ENCODE measurements at regions not wholly inside any gene's neighbourhood (a gene's known extent, or its start where the extent isn't known, plus 50 kb on each side); places are given as distances from the start of the nearest gene placed in this dataset.

DNA sequence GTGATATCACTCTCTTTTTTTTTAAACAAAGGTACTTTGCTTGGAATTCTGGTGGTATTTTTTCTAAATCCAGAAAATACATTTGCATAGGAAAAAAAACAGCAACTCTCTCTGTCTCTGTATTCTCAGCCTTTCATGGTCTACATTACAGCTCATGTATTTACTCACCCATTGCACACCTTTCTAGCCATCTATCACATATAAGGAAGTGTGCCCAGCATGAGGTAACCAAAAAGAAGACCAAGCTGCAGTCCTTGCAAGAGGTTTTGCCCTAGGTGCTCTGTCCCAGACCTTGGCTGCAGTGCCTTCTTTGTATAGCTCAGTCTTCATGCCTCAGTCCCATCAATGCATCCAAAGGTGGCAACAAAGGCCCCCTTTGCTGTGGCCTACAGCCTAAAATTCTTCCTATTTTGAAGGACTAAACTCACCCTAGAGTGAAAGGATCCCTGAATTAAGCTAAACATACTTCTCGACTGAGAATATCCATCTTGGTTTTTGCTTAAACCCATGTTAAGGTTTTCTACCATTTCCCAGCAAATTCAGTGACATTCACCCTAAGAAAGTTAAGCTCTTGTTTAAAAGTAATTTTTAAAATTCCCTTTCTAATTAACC, 446.4 kb downstream of the KIF4B start:
- TF ChIP-seq JUN (IDR thresholded peaks at IDR 0.05; ENCODE audit: borderline replicate concordance, insufficient read depth, insufficient read length, low read depth) (no peak), GATA2 (IDR thresholded peaks at IDR 0.05; ENCODE audit: insufficient read depth, insufficient read length, low read depth, low read length) (no peak)
- no peaks in the 10 kb centered on the region for H3K36me3 ChIP-seq (ENCODE audit: control insufficient read depth in 2 of 2, extremely low read depth in 1 of 2, insufficient read depth in 2 of 2, low read length in 2 of 2)
- no peaks in the 10 kb centered on the region for H3K79me2 ChIP-seq (ENCODE audit: control insufficient read depth, insufficient read depth, low read length)
- no TSS peak for BruUV-seq (replicated peaks)
- no peak overlapping the region for H2AFZ ChIP-seq (ENCODE audit: low read depth, low read length)
- H3K27ac ChIP-seq (ENCODE audit: insufficient read depth, low read depth, low read length): no peak overlapping the region
- no peaks in the 10 kb centered on the region for H3K27me3 ChIP-seq (ENCODE audit: control insufficient read depth in 2 of 2, insufficient read depth in 2 of 2, low read length in 2 of 2)
- ChIA-PET POLR2A (no interaction called here), CTCF (no interaction called here)
- dilution Hi-C loops (cut with MboI; ENCODE audit: extremely low pct_ligation_motif_present, low sequenced_read_pairs): no loop called here
- H3K4me3 ChIP-seq (replicated peaks in 1 of 3; ENCODE audit: insufficient read depth in 1 of 3, low read depth in 1 of 3, low read length in 3 of 3): no peak overlapping the region
- no peak for DNase-seq (ENCODE audit: low read depth, low spot score)
- no peak for FAIRE-seq
- H3K9me1 ChIP-seq (replicated peaks; ENCODE audit: control insufficient read depth, extremely low read depth, insufficient read depth, low read length): no peaks in the 10 kb centered on the region
- H3K9me3 ChIP-seq (replicated peaks; ENCODE audit: control insufficient read depth, insufficient read depth, low read length): peaks cover 2% of the 10 kb centered on the region
- intact Hi-C loops (cut with micrococcal nuclease): no loop called here
- no peak overlapping the region for H3K4me2 ChIP-seq (ENCODE audit: insufficient read depth, low read length)
- H3K9ac ChIP-seq (replicated peaks; ENCODE audit: extremely low read depth, insufficient read depth, low read length): no peak overlapping the region
- no peaks in the 10 kb centered on the region for H3K4me1 ChIP-seq (ENCODE audit: control insufficient read depth, extremely low read depth, insufficient read depth, low read length)
- H4K20me1 ChIP-seq (replicated peaks; ENCODE audit: control insufficient read depth, extremely low read depth, insufficient read depth, low read length): no peaks in the 10 kb centered on the region

DNA sequence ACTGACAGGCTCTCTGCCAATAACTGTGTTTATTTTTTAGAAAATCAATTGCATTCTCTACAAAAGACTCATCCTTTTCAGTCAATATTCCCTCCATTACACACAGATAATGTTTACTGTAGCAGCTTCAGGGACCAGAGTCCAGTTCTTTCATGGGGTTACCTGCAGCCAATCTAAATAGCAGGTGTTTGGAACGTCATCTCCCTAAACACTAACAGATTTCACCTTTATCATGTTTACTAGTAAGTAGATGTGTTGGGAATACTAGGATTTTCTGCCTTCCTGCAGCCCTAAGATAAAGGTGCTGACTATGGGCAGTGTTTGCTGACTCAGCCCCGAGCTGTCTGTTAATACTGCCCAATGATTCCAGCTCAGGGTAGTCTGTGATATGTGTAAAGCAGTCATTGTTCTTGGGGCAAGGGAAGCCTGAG, 447.0 kb downstream of the KIF4B start:
- no peak overlapping the region for H3K4me3 ChIP-seq (replicated peaks in 1 of 3; ENCODE audit: insufficient read depth in 1 of 3, low read depth in 1 of 3, low read length in 3 of 3)
- H3K27me3 ChIP-seq (ENCODE audit: control insufficient read depth in 2 of 2, insufficient read depth in 2 of 2, low read length in 2 of 2): no peaks in the 10 kb centered on the region
- H3K9me1 ChIP-seq (replicated peaks; ENCODE audit: control insufficient read depth, extremely low read depth, insufficient read depth, low read length): no peaks in the 10 kb centered on the region
- no peak for FAIRE-seq
- POLR2A ChIA-PET: no interaction called here
- peaks cover 2% of the 10 kb centered on the region for H3K9me3 ChIP-seq (replicated peaks; ENCODE audit: control insufficient read depth, insufficient read depth, low read length)
- no TSS peak for BruUV-seq (replicated peaks)
- H2AFZ ChIP-seq (ENCODE audit: low read depth, low read length): no peak overlapping the region
- dilution Hi-C loops (cut with MboI; ENCODE audit: extremely low pct_ligation_motif_present, low sequenced_read_pairs) (no loop called here), intact Hi-C loops (cut with micrococcal nuclease) (no loop called here)
- no peak overlapping the region for H3K9ac ChIP-seq (replicated peaks; ENCODE audit: extremely low read depth, insufficient read depth, low read length)
- no peak overlapping the region for H3K4me2 ChIP-seq (ENCODE audit: insufficient read depth, low read length)
- TF ChIP-seq EZH2 (IDR thresholded peaks at IDR 0.05; ENCODE audit: borderline replicate concordance, low read depth, low read length, severe bottlenecking) (no peak), MYC (IDR thresholded peaks at IDR 0.05; ENCODE audit: low read depth, low read length) (no peak), FOS (IDR thresholded peaks at IDR 0.05; ENCODE audit: borderline replicate concordance, insufficient read depth, low read length) (no peak), POLR2AphosphoS5 (IDR thresholded peaks at IDR 0.05; ENCODE audit: insufficient read depth, low read depth, low read length) (no peak), JUN (IDR thresholded peaks at IDR 0.05; ENCODE audit: borderline replicate concordance, insufficient read depth, insufficient read length, low read depth) (no peak), POLR2A (IDR thresholded peaks at IDR 0.05; ENCODE audit: low read depth, low read length) (no peak), GATA2 (IDR thresholded peaks at IDR 0.05; ENCODE audit: insufficient read depth, insufficient read length, low read depth, low read length) (no peak)
- TF ChIP-seq, protein P1, sequence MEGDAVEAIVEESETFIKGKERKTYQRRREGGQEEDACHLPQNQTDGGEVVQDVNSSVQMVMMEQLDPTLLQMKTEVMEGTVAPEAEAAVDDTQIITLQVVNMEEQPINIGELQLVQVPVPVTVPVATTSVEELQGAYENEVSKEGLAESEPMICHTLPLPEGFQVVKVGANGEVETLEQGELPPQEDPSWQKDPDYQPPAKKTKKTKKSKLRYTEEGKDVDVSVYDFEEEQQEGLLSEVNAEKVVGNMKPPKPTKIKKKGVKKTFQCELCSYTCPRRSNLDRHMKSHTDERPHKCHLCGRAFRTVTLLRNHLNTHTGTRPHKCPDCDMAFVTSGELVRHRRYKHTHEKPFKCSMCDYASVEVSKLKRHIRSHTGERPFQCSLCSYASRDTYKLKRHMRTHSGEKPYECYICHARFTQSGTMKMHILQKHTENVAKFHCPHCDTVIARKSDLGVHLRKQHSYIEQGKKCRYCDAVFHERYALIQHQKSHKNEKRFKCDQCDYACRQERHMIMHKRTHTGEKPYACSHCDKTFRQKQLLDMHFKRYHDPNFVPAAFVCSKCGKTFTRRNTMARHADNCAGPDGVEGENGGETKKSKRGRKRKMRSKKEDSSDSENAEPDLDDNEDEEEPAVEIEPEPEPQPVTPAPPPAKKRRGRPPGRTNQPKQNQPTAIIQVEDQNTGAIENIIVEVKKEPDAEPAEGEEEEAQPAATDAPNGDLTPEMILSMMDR (IDR thresholded peaks at IDR 0.05; ENCODE audit: extremely low read depth in 1 of 2, insufficient read depth in 1 of 2, low read depth in 1 of 2, low read length in 2 of 2): no peak
- TF ChIP-seq, protein P2, sequence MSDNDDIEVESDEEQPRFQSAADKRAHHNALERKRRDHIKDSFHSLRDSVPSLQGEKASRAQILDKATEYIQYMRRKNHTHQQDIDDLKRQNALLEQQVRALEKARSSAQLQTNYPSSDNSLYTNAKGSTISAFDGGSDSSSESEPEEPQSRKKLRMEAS (IDR thresholded peaks at IDR 0.05; ENCODE audit: insufficient read depth, insufficient read length): no peak
- no peak for DNase-seq (ENCODE audit: low read depth, low spot score)
- no peaks in the 10 kb centered on the region for H4K20me1 ChIP-seq (replicated peaks; ENCODE audit: control insufficient read depth, extremely low read depth, insufficient read depth, low read length)
- H3K4me1 ChIP-seq (ENCODE audit: control insufficient read depth, extremely low read depth, insufficient read depth, low read length): no peaks in the 10 kb centered on the region
- H3K79me2 ChIP-seq (ENCODE audit: control insufficient read depth, insufficient read depth, low read length): no peaks in the 10 kb centered on the region
- H3K27ac ChIP-seq (ENCODE audit: insufficient read depth, low read depth, low read length): no peak overlapping the region
- CTCF ChIA-PET: no interaction called here
- no peaks in the 10 kb centered on the region for H3K36me3 ChIP-seq (ENCODE audit: control insufficient read depth in 2 of 2, extremely low read depth in 1 of 2, insufficient read depth in 2 of 2, low read length in 2 of 2)

All from endothelial cell of umbilical vein (primary cell).